ENCODE measurements at regions not wholly inside any gene's neighbourhood (a gene's known extent, or its start where the extent isn't known, plus 50 kb on each side); places are given as distances from the start of the nearest gene placed in this dataset.

- no peak for TF ChIP-seq CTCF (IDR thresholded peaks at IDR 0.05)
- ATAC-seq (ENCODE audit: low FRiP score) (no peak), DNase-seq (ENCODE audit: low spot score) (no peak)
Observed at GRCh38 chr17:74037320-74037719, 166.2 kb upstream of the RPL38 start.

GRCh38 chr17:74040291-74040690, 163.2 kb upstream of the RPL38 start:
- ATAC-seq (ENCODE audit: low FRiP score) (no peak), DNase-seq (ENCODE audit: low spot score) (no peak)
- no peak for TF ChIP-seq CTCF (IDR thresholded peaks at IDR 0.05)

GRCh38 chr17:74040729-74041128, 162.7 kb upstream of the RPL38 start:
- TF ChIP-seq CTCF (IDR thresholded peaks at IDR 0.05): no peak
- ATAC-seq (ENCODE audit: low FRiP score): no peak
- no peak for DNase-seq (ENCODE audit: low spot score)

GRCh38 chr17:74041869-74042640, 161.4 kb upstream of the RPL38 start:
- no peak for ATAC-seq (ENCODE audit: low FRiP score)
- TF ChIP-seq CTCF (IDR thresholded peaks at IDR 0.05): no peak
- no peak for DNase-seq (ENCODE audit: low spot score)

- no peak for TF ChIP-seq CTCF (IDR thresholded peaks at IDR 0.05)
- DNase-seq (ENCODE audit: low spot score): no peak
- peak; percentile 56 for ATAC-seq (ENCODE audit: low FRiP score)
Observed at GRCh38 chr17:74042744-74043486, 160.6 kb upstream of the RPL38 start.

- ATAC-seq (ENCODE audit: low FRiP score) (no peak), DNase-seq (ENCODE audit: low spot score) (no peak)
- TF ChIP-seq CTCF (IDR thresholded peaks at IDR 0.05): no peak
Observed at GRCh38 chr17:74043976-74044375, 159.5 kb upstream of the RPL38 start.

Measured in omental fat pad (tissue), 3 donors.